ENCODE measurements at regions not wholly inside any gene's neighbourhood (a gene's known extent, or its start where the extent isn't known, plus 50 kb on each side); places are given as distances from the start of the nearest gene placed in this dataset.

- TF ChIP-seq EZH2 (IDR thresholded peaks at IDR 0.05; ENCODE audit: insufficient read depth, poor library complexity, severe bottlenecking) (no peak), EZH2phosphoT487 (IDR thresholded peaks at IDR 0.05; ENCODE audit: insufficient read depth, low read depth) (no peak)
Observed at GRCh38 chr6:88558981-88559380, 392.8 kb upstream of the CNR1 start.
